WI38 (cell line): ENCODE measurements at regions not wholly inside any gene's neighbourhood (a gene's known extent, or its start where the extent isn't known, plus 50 kb on each side); places are given as distances from the start of the nearest gene placed in this dataset.

Experiments used
- H3K4me3 ChIP-seq: 2 replicates; pipeline ENCODE4 v1.5.1; 2011; ENCODE audit warnings: low read depth, mild to moderate bottlenecking, control low read depth, low read length
- TF ChIP-seq, protein P1 (sequence below): IDR thresholded peaks from 2 replicates; pipeline ENCODE4 v1.5.1; 2012; ENCODE audit warnings: low read depth, mild to moderate bottlenecking, control low read depth, low read length

DNA sequence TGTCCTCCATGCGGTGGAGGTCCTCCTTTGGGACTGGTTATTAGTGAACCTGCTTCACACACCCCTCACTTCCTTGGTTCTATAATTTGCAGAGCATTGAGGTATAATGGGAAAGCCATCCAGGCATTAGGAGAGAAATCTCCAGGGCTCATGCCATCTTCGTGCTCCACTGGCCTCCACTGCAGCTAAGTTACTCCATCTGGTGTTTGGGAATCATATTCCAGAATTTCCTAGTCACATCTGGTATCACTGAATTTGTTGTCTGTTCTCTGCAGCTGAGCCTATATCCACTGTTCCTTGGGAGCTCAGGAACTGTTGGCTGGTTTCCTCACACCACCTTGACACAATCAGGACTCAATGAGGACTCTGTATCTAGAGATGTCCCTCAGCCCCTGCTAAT is 173.0 kb upstream of the TSHZ2 start:
- no peak overlapping the region for H3K4me3 ChIP-seq
- TF ChIP-seq, protein P1, sequence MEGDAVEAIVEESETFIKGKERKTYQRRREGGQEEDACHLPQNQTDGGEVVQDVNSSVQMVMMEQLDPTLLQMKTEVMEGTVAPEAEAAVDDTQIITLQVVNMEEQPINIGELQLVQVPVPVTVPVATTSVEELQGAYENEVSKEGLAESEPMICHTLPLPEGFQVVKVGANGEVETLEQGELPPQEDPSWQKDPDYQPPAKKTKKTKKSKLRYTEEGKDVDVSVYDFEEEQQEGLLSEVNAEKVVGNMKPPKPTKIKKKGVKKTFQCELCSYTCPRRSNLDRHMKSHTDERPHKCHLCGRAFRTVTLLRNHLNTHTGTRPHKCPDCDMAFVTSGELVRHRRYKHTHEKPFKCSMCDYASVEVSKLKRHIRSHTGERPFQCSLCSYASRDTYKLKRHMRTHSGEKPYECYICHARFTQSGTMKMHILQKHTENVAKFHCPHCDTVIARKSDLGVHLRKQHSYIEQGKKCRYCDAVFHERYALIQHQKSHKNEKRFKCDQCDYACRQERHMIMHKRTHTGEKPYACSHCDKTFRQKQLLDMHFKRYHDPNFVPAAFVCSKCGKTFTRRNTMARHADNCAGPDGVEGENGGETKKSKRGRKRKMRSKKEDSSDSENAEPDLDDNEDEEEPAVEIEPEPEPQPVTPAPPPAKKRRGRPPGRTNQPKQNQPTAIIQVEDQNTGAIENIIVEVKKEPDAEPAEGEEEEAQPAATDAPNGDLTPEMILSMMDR = no peak

DNA sequence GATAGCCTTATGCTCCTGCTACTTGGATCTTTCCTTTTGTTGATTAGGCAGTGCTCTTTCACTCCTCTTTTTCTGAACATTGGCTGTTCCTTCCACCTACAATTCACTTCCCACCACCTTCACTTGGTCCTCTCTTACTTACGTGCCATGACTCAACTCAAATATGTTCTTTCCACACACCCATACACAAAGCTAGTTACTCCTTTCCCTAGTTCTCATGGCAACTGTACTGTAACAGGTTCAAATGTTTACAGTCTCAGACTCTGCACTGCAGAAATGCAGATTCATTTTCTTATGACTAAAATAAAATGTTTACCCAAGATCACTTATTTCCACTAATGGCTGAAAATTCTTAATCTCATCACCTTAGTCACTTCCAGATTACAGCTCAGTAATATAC is 174.0 kb upstream of the TSHZ2 start:
- no peak overlapping the region for H3K4me3 ChIP-seq
- TF ChIP-seq, protein P1 = no peak

DNA sequence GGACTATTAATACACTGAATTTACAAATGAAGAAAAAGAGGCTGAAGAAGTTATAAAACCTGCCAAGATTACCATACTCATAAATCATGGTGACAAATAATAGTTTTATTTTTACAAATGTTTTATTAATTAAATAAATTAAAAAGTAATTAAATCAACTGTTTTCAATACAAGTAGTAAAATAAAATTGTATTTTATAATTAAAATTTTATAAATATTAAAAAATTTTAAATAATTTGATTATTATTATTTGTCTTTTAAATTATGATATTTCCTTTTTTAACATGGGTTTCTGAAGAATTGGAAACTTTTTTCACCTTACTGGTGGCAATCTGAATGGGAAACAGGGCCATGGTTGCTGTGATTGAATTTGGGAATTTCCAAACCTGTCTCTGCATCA is 177.3 kb upstream of the TSHZ2 start:
- H3K4me3 ChIP-seq = no peak overlapping the region
- TF ChIP-seq, protein P1 = no peak

DNA sequence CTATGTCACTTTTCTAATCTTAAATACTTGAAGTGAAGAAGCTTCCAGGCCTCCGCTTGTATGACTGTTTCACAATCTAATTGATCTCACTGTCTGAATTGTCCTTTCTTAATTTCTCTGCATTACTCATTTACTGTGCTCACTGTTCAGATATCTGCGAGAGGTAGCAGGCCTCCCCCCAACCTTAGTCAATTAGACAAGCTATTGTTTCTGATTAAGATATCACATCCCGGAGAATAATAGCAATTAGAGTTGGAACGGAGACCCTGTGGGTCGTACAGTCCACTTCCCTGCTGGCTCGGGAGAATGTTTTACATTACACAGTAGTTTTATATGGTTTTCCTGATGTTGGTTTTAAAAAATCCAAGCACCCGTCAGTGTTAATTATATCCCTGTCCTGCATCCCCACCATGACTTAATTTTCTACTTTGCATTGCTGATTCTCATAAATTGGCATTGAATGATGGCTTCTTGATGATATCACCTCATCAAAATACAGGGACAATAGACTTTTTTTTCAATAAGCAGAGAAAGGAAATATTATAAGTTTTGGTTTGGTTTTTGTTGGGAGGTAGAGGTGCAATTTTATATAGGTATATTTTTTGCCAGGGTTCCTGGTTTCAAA is 178.7 kb upstream of the TSHZ2 start:
- TF ChIP-seq, protein P1 = no peak
- H3K4me3 ChIP-seq = no peak overlapping the region

DNA sequence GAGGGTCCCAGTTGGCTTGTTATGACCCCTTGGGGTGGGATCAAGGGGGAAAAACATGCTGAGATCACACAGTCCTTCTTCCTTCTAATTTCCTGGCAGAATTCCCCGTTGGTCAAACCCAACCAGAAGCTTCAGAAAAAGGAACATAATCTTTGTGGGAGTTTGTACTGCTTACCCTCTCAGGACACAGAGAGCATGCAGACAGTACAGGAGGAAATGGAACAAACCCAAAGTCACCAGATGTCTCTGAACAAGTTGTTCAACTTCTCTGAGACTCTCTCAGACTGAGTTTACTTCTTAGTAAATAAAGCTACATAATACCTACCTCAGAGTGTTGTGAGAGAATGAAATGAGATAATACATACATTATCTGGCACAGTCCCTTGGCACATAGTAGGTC is 181.1 kb upstream of the TSHZ2 start:
- TF ChIP-seq, protein P1 = no peak
- H3K4me3 ChIP-seq = no peak overlapping the region

DNA sequence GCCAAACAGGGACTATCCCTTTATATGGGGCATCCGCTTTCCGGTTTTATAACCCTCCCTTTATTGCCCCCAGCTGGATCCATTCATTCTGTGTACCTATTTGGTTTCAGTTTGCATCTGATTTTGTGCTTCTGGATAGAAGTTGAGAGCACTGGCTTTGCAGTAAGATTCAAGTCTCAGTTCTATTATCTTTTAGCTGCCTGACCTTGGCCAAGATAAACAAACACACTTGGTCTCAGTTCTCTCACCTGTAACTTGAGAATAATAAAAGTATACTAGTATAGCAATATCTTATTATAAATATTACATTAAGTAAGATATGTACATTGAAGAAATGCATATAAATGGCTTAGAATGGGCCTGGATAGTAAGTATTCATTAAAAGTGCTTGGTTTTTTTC is 182.4 kb upstream of the TSHZ2 start:
- TF ChIP-seq, protein P1 = no peak
- no peak overlapping the region for H3K4me3 ChIP-seq

DNA sequence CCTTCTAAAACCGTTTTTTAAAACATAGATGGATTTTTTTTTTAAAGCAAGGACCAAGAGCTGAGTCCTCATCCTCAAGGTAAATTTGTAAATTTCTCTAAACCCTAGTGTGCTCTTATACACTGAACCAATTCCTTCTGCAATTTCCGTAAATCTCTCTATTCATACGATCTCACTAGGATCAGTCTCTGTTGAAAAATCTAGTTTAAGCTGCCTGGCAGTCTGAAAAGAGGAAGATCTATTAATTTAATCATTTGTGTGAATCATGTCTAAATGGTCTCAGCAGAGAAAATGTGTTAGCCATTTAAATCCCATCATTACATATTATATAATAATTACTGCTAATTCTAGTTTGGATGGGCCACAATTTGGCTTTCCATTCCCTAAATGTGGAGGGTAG is 184.2 kb upstream of the TSHZ2 start:
- TF ChIP-seq, protein P1 = no peak

More for the DNA sequence above, 184.2 kb upstream of the TSHZ2 start:
- H3K4me3 ChIP-seq = no peak overlapping the region
